ENCODE measurements at regions not wholly inside any gene's neighbourhood (a gene's known extent, or its start where the extent isn't known, plus 50 kb on each side); places are given as distances from the start of the nearest gene placed in this dataset.

DNA sequence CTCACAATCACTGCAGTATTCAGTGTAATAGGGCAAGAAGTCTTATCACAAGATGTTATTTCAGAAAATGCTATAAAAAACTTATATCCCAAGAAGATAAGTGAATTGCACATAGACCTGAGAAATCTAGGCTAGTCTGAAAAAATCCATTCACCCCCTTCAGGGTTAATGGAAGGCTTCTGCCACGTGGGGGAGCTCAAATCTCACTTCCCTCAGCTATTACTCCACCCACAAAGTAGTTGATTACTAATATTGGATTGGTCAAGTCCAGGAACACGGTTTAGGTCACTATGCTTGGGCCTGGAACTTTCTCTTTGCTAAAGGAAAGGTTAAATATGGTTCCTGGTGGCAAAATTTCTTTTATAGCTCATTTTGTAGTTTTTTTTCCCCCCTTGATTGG, 51.2 kb upstream of the ADAM23 start:
- no peak overlapping the region for H2BK120ac ChIP-seq (ENCODE audit: low read depth, low read length)

More for the DNA sequence above, 51.2 kb upstream of the ADAM23 start:
- H3K27ac ChIP-seq (ENCODE audit: low read length, poor library complexity, severe bottlenecking) = no peak overlapping the region
- no peak overlapping the region for H3K4ac ChIP-seq (ENCODE audit: low read depth in 1 of 2, low read length in 2 of 2)
- no peak overlapping the region for H3K14ac ChIP-seq (ENCODE audit: low read length in 2 of 2)
- H3K4me2 ChIP-seq (ENCODE audit: low read length, poor library complexity, severe bottlenecking) = no peak overlapping the region
- DNase-seq = peak; percentile 77
- no peaks in the 10 kb centered on the region for H3K36me3 ChIP-seq (ENCODE audit: control insufficient read depth in 1 of 2, insufficient read depth in 2 of 2, low read depth in 1 of 2, low read length in 2 of 2)
- 0% methylated on average over 1 of the region's 2 CpGs for WGBS
- no peaks in the 10 kb centered on the region for H3K4me1 ChIP-seq (ENCODE audit: control insufficient read depth, insufficient read depth, low read depth, low read length)
- no peaks in the 10 kb centered on the region for H3K27me3 ChIP-seq (ENCODE audit: control insufficient read depth in 1 of 2, insufficient read depth in 1 of 2, low read length in 2 of 2)
- no peak overlapping the region for H2AFZ ChIP-seq (ENCODE audit: low read depth, low read length)
- no peak overlapping the region for H2BK5ac ChIP-seq (ENCODE audit: low read depth, low read length, poor library complexity, severe bottlenecking)
- H3K9ac ChIP-seq (ENCODE audit: low read length) = no peak overlapping the region
- no peak overlapping the region for H4K8ac ChIP-seq (ENCODE audit: low read length)
- H2BK12ac ChIP-seq (ENCODE audit: low read length in 2 of 2) = no peak overlapping the region
- no peak overlapping the region for H2BK15ac ChIP-seq (ENCODE audit: low read depth, poor library complexity, severe bottlenecking)
- H3K79me1 ChIP-seq (replicated peaks; ENCODE audit: low read length, poor library complexity, severe bottlenecking) = no peaks in the 10 kb centered on the region
- H2AK5ac ChIP-seq (ENCODE audit: low read length, severe bottlenecking) = no peak overlapping the region
- no peak overlapping the region for H3K18ac ChIP-seq (ENCODE audit: low read depth in 1 of 2, low read length in 2 of 2)
- no peak overlapping the region for H4K91ac ChIP-seq (ENCODE audit: low read length)
- no peak overlapping the region for H3K23ac ChIP-seq (ENCODE audit: low read length in 2 of 2)
- no peak overlapping the region for H3K4me3 ChIP-seq (ENCODE audit: insufficient read depth in 1 of 2, low read depth in 1 of 2, low read length in 2 of 2)
- H3K9me3 ChIP-seq (ENCODE audit: control insufficient read depth, low read length) = peaks cover 6% of the 10 kb centered on the region
